HCT116 (cell line): ENCODE measurements at regions not wholly inside any gene's neighbourhood (a gene's known extent, or its start where the extent isn't known, plus 50 kb on each side); places are given as distances from the start of the nearest gene placed in this dataset.

Experiments
- ATAC-seq: fragments of 200-7000 bp; cut with Tn5 transposase; 2 replicates; pipeline ENCODE4 v1.9.1; 2020; ENCODE audit warnings: mild to moderate bottlenecking, moderate library complexity
- BruUV-seq: library from RNA; stranded (reverse); fragments of 400-500 nt; replicated peaks from 2 replicates; lab custom pipeline; 2021; lab: Mats Ljungman, UMichigan
- CTCF ChIA-PET: fragments of 300-600 bp; sonication (Branson Sonifier 250); formaldehyde crosslinking; loops from one replicate; lab custom pipeline; 2021; ENCODE audit warnings: antibody characterized with exemption; lab: Charles Lee
- POLR2A ChIA-PET: fragments of 300-600, 350-600 bp; sonication (Branson Sonifier 250); formaldehyde crosslinking; loops from one replicate; lab custom pipeline; 2021; ENCODE audit warnings: antibody characterized with exemption; lab: Charles Lee
- RAD21 ChIA-PET, 2 experiments: fragments of 300-600 bp; sonication (Branson Sonifier 250); formaldehyde crosslinking; loops; one replicate each; lab custom pipeline; 2023; ENCODE audit warnings: low total read pairs in 2 of 2; ENCODE audit not compliant: uncharacterized antibody in 2 of 2, unreplicated experiment in 2 of 2, low non-redundant PET in 1 of 2; lab: Charles Lee
- DNase-seq: peaks from one replicate; pipeline ENCODE4 v3.0.0-alpha.2; 2010; ENCODE audit warnings: low read depth, low spot score
- H2AFZ ChIP-seq: fragments of 200-600 bp; shearing (Covaris generic), sonication (generic); 2 replicates; pipeline ENCODE4 v1.6.1; 2017; ENCODE audit warnings: low read depth, mixed run types, mixed read lengths, antibody characterized with exemption, low read length; ENCODE audit not compliant: poor library complexity, severe bottlenecking
- H3K27ac ChIP-seq: 2 replicates; pipeline ENCODE4 v1.5.1; 2012; ENCODE audit warnings: low read depth, low read length
- H3K27me3 ChIP-seq: fragments of 200-600 bp; sonication (generic); 2 replicates; pipeline ENCODE4 v1.6.1; 2016; ENCODE audit warnings: mixed run types, low read length, mixed read lengths; ENCODE audit not compliant: insufficient read depth
- H3K36me3 ChIP-seq, 2 experiments: fragments of 200-500 bp in 1 of 2; fragments of 200-600 bp in 1 of 2; sonication (Bioruptor generic) in 1 of 2; sonication (generic) in 1 of 2; 2 replicates each; pipeline versions ENCODE4 v1.5.1 to v1.6.1; 2014 to 2016; ENCODE audit warnings: low read length in 2 of 2, inconsistent platforms in 1 of 2, mixed read lengths in 1 of 2, mixed run types in 1 of 2; ENCODE audit not compliant: insufficient read depth in 2 of 2, control insufficient read depth in 1 of 2
- H3K4me1 ChIP-seq, 2 experiments: fragments of 200-600 bp in 1 of 2; sonication (generic) in 1 of 2; 2 replicates each; pipeline versions ENCODE4 v1.5.1 to v1.6.1; 2012 to 2017; ENCODE audit warnings: low read length in 2 of 2, inconsistent platforms in 1 of 2, mild to moderate bottlenecking in 1 of 2, mixed read lengths in 1 of 2, mixed run types in 1 of 2, moderate library complexity in 1 of 2; ENCODE audit not compliant: insufficient read depth in 2 of 2, control insufficient read depth in 1 of 2
- H3K4me2 ChIP-seq: fragments of 200-600 bp; sonication (generic); 2 replicates; pipeline ENCODE4 v1.6.1; 2017; ENCODE audit warnings: mixed run types, low read length, mixed read lengths
- H3K4me3 ChIP-seq, 2 experiments: fragments of 200-600 bp in 1 of 2; sonication (generic) in 1 of 2; replicated peaks in 1 of 2; 2 replicates each; pipeline ENCODE4 v1.5.1; 2011 to 2016; ENCODE audit warnings: low read length in 2 of 2, control low read depth in 1 of 2, low read depth in 1 of 2, mild to moderate bottlenecking in 1 of 2, mixed read lengths in 1 of 2, mixed run types in 1 of 2
- H3K79me2 ChIP-seq: fragments of 200-600 bp; sonication (generic); 2 replicates; pipeline ENCODE4 v1.6.1; 2017; ENCODE audit warnings: mild to moderate bottlenecking, mixed run types, low read length, moderate library complexity, mixed read lengths; ENCODE audit not compliant: insufficient read depth
- H3K9ac ChIP-seq: fragments of 200-600 bp; sonication (generic); 2 replicates; pipeline ENCODE4 v1.6.1; 2016; ENCODE audit warnings: low read length, mixed read lengths
- H3K9me2 ChIP-seq: fragments of 200-600 bp; sonication (generic), shearing (Covaris generic); 2 replicates; pipeline ENCODE4 v1.6.1; 2017; ENCODE audit warnings: mixed run types, mild to moderate bottlenecking, moderate library complexity; ENCODE audit not compliant: insufficient read depth
- H3K9me3 ChIP-seq, 2 experiments: fragments of 200-500 bp in 1 of 2; fragments of 200-600 bp in 1 of 2; sonication (Bioruptor generic) in 1 of 2; sonication (generic) in 1 of 2; 2 replicates each; pipeline ENCODE4 v1.6.1; 2014 to 2017; ENCODE audit warnings: low read length in 2 of 2, mixed read lengths in 2 of 2, inconsistent platforms in 1 of 2, low read depth in 1 of 2, mild to moderate bottlenecking in 1 of 2, mixed run types in 1 of 2, moderate library complexity in 1 of 2; ENCODE audit not compliant: control insufficient read depth in 1 of 2, insufficient read depth in 1 of 2
- H4K20me1 ChIP-seq: fragments of 200-600 bp; sonication (generic), shearing (Covaris generic); 2 replicates; pipeline ENCODE4 v1.6.1; 2017; ENCODE audit warnings: mixed run types, mild to moderate bottlenecking, moderate library complexity; ENCODE audit not compliant: insufficient read depth
- ATF3 ChIP-seq: IDR thresholded peaks from 2 replicates; pipeline ENCODE4 v1.6.1; 2012
- CBX3 ChIP-seq: IDR thresholded peaks from 2 replicates; pipeline ENCODE4 v1.6.1; 2012; ENCODE audit warnings: low read depth
- CEBPB ChIP-seq: IDR thresholded peaks from 2 replicates; pipeline ENCODE4 v1.6.1; 2012; ENCODE audit warnings: low read depth
- EZH2phosphoT487 ChIP-seq: fragments of 200-600 bp; IDR thresholded peaks from 2 replicates; pipeline ENCODE4 v1.6.1; 2018; ENCODE audit warnings: antibody characterized with exemption, borderline replicate concordance
- FOSL1 ChIP-seq: IDR thresholded peaks from 2 replicates; pipeline ENCODE4 v1.6.1; 2012; ENCODE audit warnings: low read depth
- POLR2A ChIP-seq: IDR thresholded peaks from 2 replicates; pipeline ENCODE4 v1.7.0; 2011; ENCODE audit warnings: borderline replicate concordance; ENCODE audit not compliant: insufficient read depth, insufficient read length; ENCODE audit errors: extremely low read depth
- TCF7L2 ChIP-seq: IDR thresholded peaks from 2 replicates; pipeline ENCODE4 v1.7.0; 2011; ENCODE audit warnings: borderline replicate concordance, inconsistent platforms; ENCODE audit not compliant: insufficient read depth, insufficient read length; ENCODE audit errors: extremely low read depth
- YY1 ChIP-seq: IDR thresholded peaks from 2 replicates; pipeline ENCODE4 v1.6.1; 2011; ENCODE audit warnings: low read length, low read depth, moderate library complexity, mild to moderate bottlenecking; ENCODE audit not compliant: insufficient replicate concordance; ENCODE audit errors: extremely low read depth
- intact Hi-C: fragments of 100-400 bp; cut with micrococcal nuclease; formaldehyde crosslinking; loops from 2 replicates; pipeline ENCODE4 v1.10.0; 2022
- TF ChIP-seq, protein P1 (sequence below), 3 experiments: fragments of 200-600 bp in 1 of 3; sonication (generic) in 1 of 3; IDR thresholded peaks in 2 of 3; conservative IDR thresholded peaks in 1 of 3; 2 replicates each; pipeline ENCODE4 v1.5.1; 2012 to 2017; ENCODE audit warnings: low read depth in 2 of 3, low read length in 2 of 3, antibody characterized with exemption in 1 of 3, borderline replicate concordance in 1 of 3, control low read depth in 1 of 3, mild to moderate bottlenecking in 1 of 3, mixed read lengths in 1 of 3, mixed run types in 1 of 3, moderate library complexity in 1 of 3; ENCODE audit not compliant: insufficient read depth in 1 of 3

- TF ChIP-seq, protein P1, sequence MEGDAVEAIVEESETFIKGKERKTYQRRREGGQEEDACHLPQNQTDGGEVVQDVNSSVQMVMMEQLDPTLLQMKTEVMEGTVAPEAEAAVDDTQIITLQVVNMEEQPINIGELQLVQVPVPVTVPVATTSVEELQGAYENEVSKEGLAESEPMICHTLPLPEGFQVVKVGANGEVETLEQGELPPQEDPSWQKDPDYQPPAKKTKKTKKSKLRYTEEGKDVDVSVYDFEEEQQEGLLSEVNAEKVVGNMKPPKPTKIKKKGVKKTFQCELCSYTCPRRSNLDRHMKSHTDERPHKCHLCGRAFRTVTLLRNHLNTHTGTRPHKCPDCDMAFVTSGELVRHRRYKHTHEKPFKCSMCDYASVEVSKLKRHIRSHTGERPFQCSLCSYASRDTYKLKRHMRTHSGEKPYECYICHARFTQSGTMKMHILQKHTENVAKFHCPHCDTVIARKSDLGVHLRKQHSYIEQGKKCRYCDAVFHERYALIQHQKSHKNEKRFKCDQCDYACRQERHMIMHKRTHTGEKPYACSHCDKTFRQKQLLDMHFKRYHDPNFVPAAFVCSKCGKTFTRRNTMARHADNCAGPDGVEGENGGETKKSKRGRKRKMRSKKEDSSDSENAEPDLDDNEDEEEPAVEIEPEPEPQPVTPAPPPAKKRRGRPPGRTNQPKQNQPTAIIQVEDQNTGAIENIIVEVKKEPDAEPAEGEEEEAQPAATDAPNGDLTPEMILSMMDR (IDR thresholded peaks at IDR 0.05 in 2 of 3, conservative IDR thresholded peaks at IDR 0.05 in 1 of 3; ENCODE audit: borderline replicate concordance in 1 of 3, insufficient read depth in 1 of 3, low read depth in 2 of 3, low read length in 2 of 3) = no peak
These were observed 127.9 kb downstream of the KCTD12 start (continued) for GRCh38 chr13:76758257-76758656.

GRCh38 chr13:76756451-76756850, 129.8 kb downstream of the KCTD12 start:
- Histone ChIP-seq H3K79me2 (no peaks in the 10 kb centered on the region), H3K27ac (no peak overlapping the region), H2AFZ (no peak overlapping the region), H3K9me3 (no peaks in the 10 kb centered on the region), H3K4me2 (no peak overlapping the region), H3K9me2 (no peaks in the 10 kb centered on the region), H4K20me1 (no peaks in the 10 kb centered on the region), H3K9ac (no peak overlapping the region), H3K4me1 (no peaks in the 10 kb centered on the region), H3K27me3 (no peaks in the 10 kb centered on the region), H3K4me3 (no peak overlapping the region), H3K36me3 (no peaks in the 10 kb centered on the region; a peak in 1 of 4 replicates)
- TF ChIP-seq FOSL1 = no peak
- TF ChIP-seq CBX3 = no peak
- CTCF ChIA-PET = no interaction called here
- POLR2A ChIA-PET = no interaction called here
- no peak for DNase-seq
- RAD21 ChIA-PET = no interaction called here
- no peak for ATAC-seq
- intact Hi-C loops = no loop called here
- BruUV-seq = no TSS peak

DNA sequence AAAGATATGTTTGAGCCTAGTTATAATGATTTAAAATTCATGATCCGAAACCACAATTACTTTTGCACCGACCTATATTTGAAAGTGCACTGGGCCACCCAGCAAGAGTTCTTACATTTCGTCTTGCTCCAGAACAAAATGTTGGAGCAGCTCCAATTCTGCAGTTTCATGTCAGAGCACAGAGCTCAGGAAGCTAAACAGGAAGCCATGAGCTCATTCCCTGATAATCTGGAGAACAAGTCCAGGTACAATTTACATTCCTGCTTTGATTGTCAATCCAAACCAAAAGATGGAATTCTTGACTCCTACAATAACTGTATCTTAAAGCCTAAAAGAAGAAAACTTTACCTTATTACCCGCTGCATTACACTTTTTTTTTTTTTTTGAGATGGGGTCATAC, 131.8 kb downstream of the KCTD12 start:
- ChIA-PET POLR2A (no interaction called here), CTCF (no interaction called here), RAD21 (no interaction called here)
- Histone ChIP-seq H3K9me2 (no peaks in the 10 kb centered on the region), H4K20me1 (no peaks in the 10 kb centered on the region), H2AFZ (no peak overlapping the region), H3K79me2 (no peaks in the 10 kb centered on the region), H3K4me2 (no peak overlapping the region), H3K27ac (no peak overlapping the region), H3K27me3 (no peaks in the 10 kb centered on the region), H3K36me3 (no peaks in the 10 kb centered on the region; a peak in 1 of 4 replicates), H3K9me3 (no peaks in the 10 kb centered on the region), H3K4me3 (no peak overlapping the region), H3K9ac (no peak overlapping the region), H3K4me1 (no peaks in the 10 kb centered on the region)
- no peak for TF ChIP-seq TCF7L2
- no peak for TF ChIP-seq CEBPB
- no peak for TF ChIP-seq ATF3
- TF ChIP-seq YY1 = no peak
- no peak for TF ChIP-seq POLR2A
- TF ChIP-seq EZH2phosphoT487 = no peak
- ATAC-seq = no peak
- intact Hi-C loops = no loop called here
- no peak for DNase-seq
- no TSS peak for BruUV-seq
